ENCODE measurements at regions not wholly inside any gene's neighbourhood (a gene's known extent, or its start where the extent isn't known, plus 50 kb on each side); places are given as distances from the start of the nearest gene placed in this dataset.

- DNase-seq, result no peak
Observed at GRCh38 chr11:26202754-26203153, 129.2 kb upstream of the ANO3 start.

GRCh38 chr11:26204101-26204500 lies 127.8 kb upstream of the ANO3 start:
- no peak for DNase-seq

GRCh38 chr11:26204839-26205238 lies 127.1 kb upstream of the ANO3 start:
- no peak for DNase-seq

GRCh38 chr11:26219183-26220117 lies 112.5 kb upstream of the ANO3 start:
- no peak for DNase-seq

- no peak for DNase-seq
Observed at GRCh38 chr11:26225646-26226045, 106.3 kb upstream of the ANO3 start.

GRCh38 chr11:26227301-26227746 lies 104.6 kb upstream of the ANO3 start:
- peak; percentile 25 for DNase-seq

GRCh38 chr11:26227883-26228502 lies 103.9 kb upstream of the ANO3 start:
- no peak for DNase-seq

GRCh38 chr11:26228778-26229177 lies 103.2 kb upstream of the ANO3 start:
- DNase-seq, result no peak

- DNase-seq, result no peak
Observed at GRCh38 chr11:26229257-26229656, 102.7 kb upstream of the ANO3 start.

- no peak for DNase-seq
Observed at GRCh38 chr11:26229981-26230380, 101.9 kb upstream of the ANO3 start.

GRCh38 chr11:26231252-26231661 lies 100.7 kb upstream of the ANO3 start:
- DNase-seq, result no peak

- no peak for DNase-seq
Observed at GRCh38 chr11:26234451-26234850, 97.5 kb upstream of the ANO3 start.

- DNase-seq, result no peak
Observed at GRCh38 chr11:26243426-26243825, 88.5 kb upstream of the ANO3 start.

GRCh38 chr11:26244207-26244606 lies 87.7 kb upstream of the ANO3 start:
- DNase-seq, result no peak

- peak; percentile 9 for DNase-seq
Observed at GRCh38 chr11:26245046-26245445, 86.9 kb upstream of the ANO3 start.

- DNase-seq, result peak; percentile 13
Observed at GRCh38 chr11:26247340-26247739, 84.6 kb upstream of the ANO3 start.

GRCh38 chr11:26248661-26249060 lies 83.3 kb upstream of the ANO3 start:
- DNase-seq, result no peak

- no peak for DNase-seq
Observed at GRCh38 chr11:26254378-26254777, 77.6 kb upstream of the ANO3 start.

- DNase-seq, result no peak
Observed at GRCh38 chr11:26263769-26264168, 68.2 kb upstream of the ANO3 start.

- DNase-seq, result no peak
Observed at GRCh38 chr11:26264266-26264665, 67.7 kb upstream of the ANO3 start.

- DNase-seq, result no peak
Observed at GRCh38 chr11:26268980-26269660, 62.8 kb upstream of the ANO3 start.

- DNase-seq, result no peak
Observed at GRCh38 chr11:26271666-26272065, 60.3 kb upstream of the ANO3 start.

- peak; percentile 64 for DNase-seq
Observed at GRCh38 chr11:26276798-26277424, 55.0 kb upstream of the ANO3 start.

Measured in suppressor macrophage treated with lipopolysaccharide for 4 hours (primary cell).